HepG2 (cell line): ENCODE measurements at regions not wholly inside any gene's neighbourhood (a gene's known extent, or its start where the extent isn't known, plus 50 kb on each side); places are given as distances from the start of the nearest gene placed in this dataset.

ENCODE experiments used
- ATAC-seq: fragments of 200-7000 bp; cut with Tn5 transposase; 3 replicates; pipeline ENCODE4 v1.9.1; 2020; ENCODE audit warnings: mild to moderate bottlenecking, moderate library complexity
- BruUV-seq: library from RNA; stranded (reverse); fragments of 400-500 nt; replicated peaks from 2 replicates; lab custom pipeline; 2021; lab: Mats Ljungman, UMichigan
- CTCF ChIA-PET: fragments of 300-600 bp; formaldehyde crosslinking; extraction: SDS; loops from one replicate; lab custom pipeline; 2021; ENCODE audit warnings: low total read pairs, inconsistent platforms, low intra/inter-chr PET ratio; lab: Yijun Ruan, JAX
- POLR2A ChIA-PET: fragments of 350-600 bp; sonication (Branson Sonifier 250); formaldehyde crosslinking; loops from one replicate; lab custom pipeline; 2020; ENCODE audit warnings: antibody characterized with exemption, inconsistent platforms; lab: Yijun Ruan, JAX
- DNase-seq: peaks from one replicate; pipeline ENCODE4 v3.0.0-alpha.2; 2015; ENCODE audit warnings: low spot score
- FAIRE-seq: peaks from 3 replicates; lab custom pipeline; 2011; peaks lifted over from hg19 to GRCh38; lab: Jason Lieb, UNC
- H2AFZ ChIP-seq: one replicate; pipeline ENCODE4 v1.6.1; 2011; ENCODE audit warnings: low read length, inconsistent platforms
- H3K27ac ChIP-seq: fragments of 300-600 bp; 3 replicates; pipeline ENCODE4 v1.8.0; 2011; ENCODE audit warnings: mixed run types, mild to moderate bottlenecking, mixed read lengths, low read length, inconsistent platforms; ENCODE audit not compliant: insufficient read depth; ENCODE audit errors: extremely low read length
- H3K27me3 ChIP-seq, 2 experiments: fragments of 200-600 bp in 1 of 2; 2 replicates in 1 of 2; 3 replicates in 1 of 2; pipeline versions ENCODE4 v1.6.0 to v1.8.0; 2011; ENCODE audit warnings: low read length in 2 of 2, mild to moderate bottlenecking in 2 of 2, moderate library complexity in 2 of 2, inconsistent platforms in 1 of 2; ENCODE audit not compliant: insufficient read depth in 2 of 2, control insufficient read depth in 1 of 2
- H3K36me3 ChIP-seq, 2 experiments: fragments of 200-600 bp in 1 of 2; replicated peaks in 1 of 2; 2 replicates in 1 of 2; 3 replicates in 1 of 2; pipeline versions ENCODE4 v1.5.1 to v1.8.0; 2011; ENCODE audit warnings: low read length in 2 of 2, inconsistent platforms in 1 of 2; ENCODE audit not compliant: insufficient read depth in 2 of 2, control insufficient read depth in 1 of 2
- H3K4me1 ChIP-seq: 2 replicates; pipeline ENCODE4 v1.5.1; 2012; ENCODE audit warnings: low read length, inconsistent platforms; ENCODE audit not compliant: insufficient read depth
- H3K4me2 ChIP-seq: 2 replicates; pipeline ENCODE4 v1.6.0; 2011; ENCODE audit warnings: low read depth, low read length, inconsistent platforms
- H3K4me3 ChIP-seq, 3 experiments: fragments of 200-600 bp in 1 of 3; sonication (generic), shearing (Covaris generic) in 1 of 3; replicated peaks in 1 of 3; 2 replicates each; pipeline ENCODE4 v1.5.1; 2011 to 2016; ENCODE audit warnings: low read length in 3 of 3, inconsistent platforms in 2 of 3, low read depth in 2 of 3, mild to moderate bottlenecking in 2 of 3, control low read depth in 1 of 3, mixed read lengths in 1 of 3; ENCODE audit not compliant: insufficient read depth in 1 of 3
- H3K79me2 ChIP-seq: one replicate; pipeline ENCODE4 v1.6.1; 2011; ENCODE audit warnings: low read length, inconsistent platforms; ENCODE audit not compliant: insufficient read depth
- H3K9ac ChIP-seq: 2 replicates; pipeline ENCODE4 v1.6.0; 2011; ENCODE audit warnings: mild to moderate bottlenecking, low read depth, low read length, inconsistent platforms; ENCODE audit not compliant: insufficient read depth
- H3K9me3 ChIP-seq: 2 replicates; pipeline ENCODE4 v1.5.1; 2012; ENCODE audit warnings: mild to moderate bottlenecking, low read length
- H4K20me1 ChIP-seq: 2 replicates; pipeline ENCODE4 v1.6.0; 2011; ENCODE audit warnings: inconsistent platforms, mild to moderate bottlenecking, low read length, moderate library complexity; ENCODE audit not compliant: insufficient read depth
- AGO2 ChIP-seq: fragments of 200-400 bp; formaldehyde crosslinking; optimal IDR thresholded peaks from 2 replicates; pipeline ENCODE3; 2017; ENCODE audit warnings: mild to moderate bottlenecking, low read depth, low read length, moderate library complexity
- KDM3A ChIP-seq: IDR thresholded peaks from 2 replicates; pipeline ENCODE4 v1.6.1; 2018; ENCODE audit warnings: low read depth, missing compliant biosample characterization
- KIAA2018 ChIP-seq: sonication (generic); formaldehyde crosslinking; IDR thresholded peaks from 2 replicates; pipeline ENCODE4 v1.5.0; 2020; ENCODE audit warnings: mild to moderate bottlenecking, missing genetic modification reagents, borderline replicate concordance
- PCBP1 ChIP-seq: fragments of 200-400 bp; formaldehyde crosslinking; IDR thresholded peaks from 2 replicates; pipeline ENCODE4 v1.6.1; 2017; ENCODE audit warnings: mild to moderate bottlenecking, low read depth, low read length, borderline replicate concordance
- SAP130 ChIP-seq: IDR thresholded peaks from 2 replicates; pipeline ENCODE4 v1.6.1; 2016; ENCODE audit warnings: low read depth
- STAT5B ChIP-seq: sonication (generic); formaldehyde crosslinking; IDR thresholded peaks from 2 replicates; pipeline ENCODE4 v1.4.0; 2020; ENCODE audit warnings: missing genetic modification reagents
- ZNF496 ChIP-seq: sonication (generic); formaldehyde crosslinking; IDR thresholded peaks from 2 replicates; pipeline ENCODE4 v1.8.1; 2023; ENCODE audit warnings: mild to moderate bottlenecking, moderate library complexity, missing genetic modification reagents; ENCODE audit not compliant: insufficient replicate concordance
- WGBS: methylation state at CpG from one replicate; pipeline ENCODE4 v1.1.6; 2017; ENCODE audit warnings: low lambda C conversion rate; 5-methylcytosine and 5-hydroxymethylcytosine counted together
- in situ Hi-C: cut with HindIII; loops from 2 replicates; pipeline ENCODE4 v1.10.0; 2017; ENCODE audit warnings: low pct_unique_long_range_greater_than_20kb; ENCODE audit not compliant: extremely low pct_ligation_motif_present
- intact Hi-C: fragments of 100-400 bp; cut with micrococcal nuclease; formaldehyde crosslinking; loops from one replicate; pipeline ENCODE4 v1.10.0; 2022; ENCODE audit not compliant: unreplicated experiment
- TF ChIP-seq, protein P1 (sequence below): sonication (generic); IDR thresholded peaks from 2 replicates; pipeline ENCODE4 v1.6.1; 2016; ENCODE audit warnings: low read depth, borderline replicate concordance

- Histone ChIP-seq H3K9ac (no peak overlapping the region), H3K27ac (no peak overlapping the region), H3K9me3 (no peaks in the 10 kb centered on the region), H3K4me1 (no peaks in the 10 kb centered on the region), H4K20me1 (no peaks in the 10 kb centered on the region), H2AFZ (no peak overlapping the region), H3K4me2 (no peak overlapping the region), H3K27me3 (no peaks in the 10 kb centered on the region; a peak in 1 of 5 replicates), H3K36me3 (no peaks in the 10 kb centered on the region), H3K4me3 (no peak overlapping the region), H3K79me2 (no peaks in the 10 kb centered on the region)
- ATAC-seq (no peak), DNase-seq (no peak), FAIRE-seq (no peak)
- ChIA-PET CTCF (no interaction called here), POLR2A (no interaction called here)
- in situ Hi-C loops (no loop called here), intact Hi-C loops (no loop called here)
- no TSS peak for BruUV-seq
- TF ChIP-seq PCBP1 (no peak), KDM3A (no peak), ZNF496 (CRISPR knock-in tag) (no peak), AGO2 (no peak), KIAA2018 (CRISPR knock-in tag) (no peak), STAT5B (no peak), SAP130 (no peak)
- TF ChIP-seq, protein P1, sequence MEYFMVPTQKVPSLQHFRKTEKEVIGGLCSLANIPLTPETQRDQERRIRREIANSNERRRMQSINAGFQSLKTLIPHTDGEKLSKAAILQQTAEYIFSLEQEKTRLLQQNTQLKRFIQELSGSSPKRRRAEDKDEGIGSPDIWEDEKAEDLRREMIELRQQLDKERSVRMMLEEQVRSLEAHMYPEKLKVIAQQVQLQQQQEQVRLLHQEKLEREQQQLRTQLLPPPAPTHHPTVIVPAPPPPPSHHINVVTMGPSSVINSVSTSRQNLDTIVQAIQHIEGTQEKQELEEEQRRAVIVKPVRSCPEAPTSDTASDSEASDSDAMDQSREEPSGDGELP, result no peak
- 22% methylated on average over 4 of the region's 4 CpGs for WGBS
Observed at GRCh38 chr2:196234672-196235071, 63.3 kb upstream of the STK17B start.
